Hypothalamus (tissue), 51 donors: ENCODE measurements at regions not wholly inside any gene's neighbourhood (a gene's known extent, or its start where the extent isn't known, plus 50 kb on each side); places are given as distances from the start of the nearest gene placed in this dataset.
"Not testable (repeated sequence)": the region's sequence is repeated elsewhere in the genome, so short reads cannot be mapped to it uniquely, and the experiment has no call there.

Experiments used
- DNase-seq, 51 donors: peaks; one replicate each; lab custom pipeline; 2025; lab: John Stamatoyannopoulos, UW

- DNase-seq: no peak
Measured at GRCh38 chr2:193480187-193480586, 1285.5 kb upstream of the TMEFF2 start.

- DNase-seq: no peak
Measured at GRCh38 chr2:193476171-193476800, 1281.6 kb upstream of the TMEFF2 start.

GRCh38 chr2:193475038-193475437 is 1280.3 kb upstream of the TMEFF2 start:
- no peak for DNase-seq

- no peak for DNase-seq
Measured at GRCh38 chr2:193469251-193469650, 1274.5 kb upstream of the TMEFF2 start.

GRCh38 chr2:193467276-193467987 is 1272.7 kb upstream of the TMEFF2 start:
- DNase-seq: no peak

- DNase-seq: no peak
Measured at GRCh38 chr2:193463011-193463410, 1268.3 kb upstream of the TMEFF2 start.

GRCh38 chr2:193462411-193462810 is 1267.7 kb upstream of the TMEFF2 start:
- no peak for DNase-seq

GRCh38 chr2:193461431-193461934 is 1266.8 kb upstream of the TMEFF2 start:
- DNase-seq: no peak

GRCh38 chr2:193446967-193447366 is 1252.2 kb upstream of the TMEFF2 start:
- no peak for DNase-seq

- no peak for DNase-seq
Measured at GRCh38 chr2:193442293-193442692, 1247.6 kb upstream of the TMEFF2 start.

- DNase-seq: no peak
Measured at GRCh38 chr2:193428336-193428818, 1233.6 kb upstream of the TMEFF2 start.

GRCh38 chr2:193412368-193412767 is 1217.6 kb upstream of the TMEFF2 start:
- not testable (repeated sequence) for DNase-seq

GRCh38 chr2:193409951-193410350 is 1215.2 kb upstream of the TMEFF2 start:
- no peak for DNase-seq

- DNase-seq: no peak
Measured at GRCh38 chr2:193382583-193382982, 1187.8 kb upstream of the TMEFF2 start.

- no peak for DNase-seq
Measured at GRCh38 chr2:193377789-193378188, 1183.1 kb upstream of the TMEFF2 start.

- DNase-seq: no peak
Measured at GRCh38 chr2:193373120-193373519, 1178.4 kb upstream of the TMEFF2 start.

GRCh38 chr2:193371200-193371599 is 1176.5 kb upstream of the TMEFF2 start:
- DNase-seq: no peak

GRCh38 chr2:193368615-193369014 is 1173.9 kb upstream of the TMEFF2 start:
- DNase-seq: no peak

- DNase-seq: no peak
Measured at GRCh38 chr2:193357508-193357907, 1162.8 kb upstream of the TMEFF2 start.

- DNase-seq: not testable (repeated sequence)
Measured at GRCh38 chr2:193352665-193353242, 1158.0 kb upstream of the TMEFF2 start.

GRCh38 chr2:193350509-193350908 is 1155.8 kb upstream of the TMEFF2 start:
- no peak for DNase-seq

- no peak for DNase-seq
Measured at GRCh38 chr2:193349642-193350041, 1154.9 kb upstream of the TMEFF2 start.
